Left forelimb (tissue), 1 donor: ENCODE measurements at regions not wholly inside any gene's neighbourhood (a gene's known extent, or its start where the extent isn't known, plus 50 kb on each side); places are given as distances from the start of the nearest gene placed in this dataset.

Experiments used
- DNase-seq: peaks from one replicate; pipeline ENCODE4 v3.0.0-alpha.2; 2018; ENCODE audit warnings: low spot score

GRCh38 chr13:61765940-61766666, 350.5 kb upstream of the PCDH20 start:
- DNase-seq: no peak

GRCh38 chr13:61765181-61765742, 349.6 kb upstream of the PCDH20 start:
- no peak for DNase-seq

- no peak for DNase-seq
Measured at GRCh38 chr13:61761690-61762089, 346.0 kb upstream of the PCDH20 start.

- no peak for DNase-seq
Measured at GRCh38 chr13:61760102-61760501, 344.5 kb upstream of the PCDH20 start.

DNA sequence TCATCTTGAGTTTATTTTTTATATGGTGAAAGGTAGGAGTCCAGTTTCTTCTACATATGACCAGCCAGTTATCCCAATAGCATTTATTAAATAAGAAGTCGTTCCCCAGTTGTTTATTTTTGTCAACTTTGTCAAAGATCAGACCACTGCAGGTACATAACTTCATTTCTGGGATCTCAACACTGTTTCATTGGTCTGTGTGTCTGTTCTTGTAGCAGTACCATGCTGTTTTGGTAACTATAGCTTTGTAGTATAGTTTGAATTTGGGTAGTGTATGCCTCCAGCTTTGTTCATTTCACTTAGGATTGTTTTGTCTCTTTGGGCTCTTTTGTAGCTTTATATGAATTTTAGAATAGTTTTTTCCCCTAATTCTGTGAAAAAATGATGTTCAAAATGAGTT, 340.4 kb upstream of the PCDH20 start:
- DNase-seq: no peak

DNA sequence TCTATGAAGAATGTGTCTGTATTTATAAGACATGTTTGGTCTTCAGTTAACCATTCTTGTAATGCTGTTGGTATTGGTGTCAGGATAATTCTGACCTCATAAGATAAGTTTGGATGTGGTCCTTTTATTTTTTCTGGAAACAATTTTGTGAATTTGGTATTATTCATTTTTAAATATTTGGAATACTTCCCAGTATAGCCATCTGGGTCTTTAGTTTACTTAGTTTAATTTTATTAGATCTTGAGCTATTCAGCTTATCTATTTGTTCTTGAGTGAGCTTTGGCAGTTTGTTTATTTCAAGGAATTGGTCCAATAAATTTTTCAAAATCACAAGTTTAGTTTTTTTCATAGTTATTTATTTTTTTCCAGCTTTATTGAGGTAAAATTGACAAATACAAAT, 335.4 kb upstream of the PCDH20 start:
- no peak for DNase-seq

GRCh38 chr13:61738236-61738750, 322.6 kb upstream of the PCDH20 start:
- DNase-seq: no peak

DNA sequence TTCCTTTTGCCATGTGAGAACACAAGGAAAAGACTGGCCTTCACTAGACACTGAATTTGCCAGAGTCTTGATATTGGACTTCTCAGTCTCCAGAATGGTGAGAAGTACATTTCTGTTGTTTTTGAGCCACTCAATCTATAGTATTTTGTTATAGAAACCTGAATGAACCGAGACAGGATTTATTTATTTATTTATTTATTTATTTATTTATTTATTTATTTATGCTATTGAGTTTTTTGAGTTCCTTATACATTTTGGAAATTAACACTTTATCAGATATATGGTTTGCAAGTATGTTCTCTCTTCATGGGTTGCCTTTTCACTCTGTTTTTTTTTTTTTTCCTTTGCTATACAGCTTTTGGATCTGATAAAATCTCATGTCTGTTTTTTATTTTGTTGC, 319.0 kb upstream of the PCDH20 start:
- no peak for DNase-seq

- no peak for DNase-seq
Measured at GRCh38 chr13:61728471-61728870, 312.8 kb upstream of the PCDH20 start.

DNA sequence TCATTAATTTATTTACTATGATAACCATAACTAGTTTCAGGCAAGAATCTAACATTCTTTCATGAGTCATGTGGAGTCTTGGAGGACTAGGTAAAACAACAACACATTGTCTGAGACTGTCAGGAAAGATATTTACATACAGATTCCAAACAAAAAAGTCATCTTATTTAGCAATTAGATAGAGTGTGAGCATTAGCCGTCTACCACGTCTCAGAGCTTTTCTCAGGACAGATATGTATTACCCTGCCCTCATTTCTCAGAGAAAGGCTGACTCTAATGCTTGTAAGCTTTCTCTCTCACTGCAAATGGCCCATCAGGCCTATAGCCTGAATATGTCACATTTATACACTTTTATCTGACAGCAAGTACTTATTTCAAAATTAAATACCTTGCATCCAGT, 312.1 kb upstream of the PCDH20 start:
- DNase-seq: no peak

DNA sequence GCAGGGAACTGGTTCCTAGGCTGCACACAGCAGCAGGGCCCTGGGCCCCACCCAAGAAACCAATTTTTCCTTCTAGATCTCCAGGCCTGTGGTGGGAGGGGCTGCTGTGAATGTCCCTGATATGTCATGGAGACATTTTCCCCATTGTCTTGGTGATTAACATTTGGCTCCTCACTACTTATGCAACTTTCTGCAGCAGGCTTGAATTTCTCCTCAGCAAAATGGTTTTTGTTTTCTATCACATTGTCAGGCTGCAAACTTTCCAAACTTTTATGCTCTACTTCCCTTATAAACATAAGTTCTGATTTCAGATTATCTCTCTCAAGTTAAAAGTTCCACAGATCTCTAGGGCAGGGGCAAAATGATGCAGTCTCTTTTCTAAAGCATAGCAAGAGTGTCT, 310.2 kb upstream of the PCDH20 start:
- no peak for DNase-seq

GRCh38 chr13:61722119-61722518, 306.5 kb upstream of the PCDH20 start:
- no peak for DNase-seq

- no peak for DNase-seq
Measured at GRCh38 chr13:61712621-61713020, 297.0 kb upstream of the PCDH20 start.

GRCh38 chr13:61709258-61709657, 293.6 kb upstream of the PCDH20 start:
- DNase-seq: no peak

- DNase-seq: no peak
Measured at GRCh38 chr13:61706899-61707298, 291.2 kb upstream of the PCDH20 start.

- no peak for DNase-seq
Measured at GRCh38 chr13:61700620-61701019, 285.0 kb upstream of the PCDH20 start.

GRCh38 chr13:61700181-61700580, 284.5 kb upstream of the PCDH20 start:
- no peak for DNase-seq

GRCh38 chr13:61696676-61697075, 281.0 kb upstream of the PCDH20 start:
- DNase-seq: no peak

DNA sequence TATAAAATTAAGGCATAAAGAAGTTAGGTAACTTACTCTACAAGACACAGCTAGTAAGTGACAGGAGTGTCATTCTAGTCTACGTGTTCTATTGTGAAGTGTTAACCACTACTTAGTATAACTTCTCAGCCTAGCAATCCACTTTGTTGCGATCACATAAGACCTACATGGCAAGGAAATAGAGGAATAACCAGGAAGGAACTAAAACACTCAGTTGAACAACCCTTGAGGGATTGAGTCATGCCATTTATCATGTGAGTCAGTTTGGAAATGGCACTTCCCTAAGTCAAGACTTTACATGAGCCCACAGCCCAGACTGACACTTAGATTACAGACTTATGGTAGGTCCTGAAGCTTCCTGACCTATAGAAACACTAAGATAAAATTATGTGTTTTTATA, 279.5 kb upstream of the PCDH20 start:
- no peak for DNase-seq

GRCh38 chr13:61692691-61693090, 277.0 kb upstream of the PCDH20 start:
- no peak for DNase-seq

DNA sequence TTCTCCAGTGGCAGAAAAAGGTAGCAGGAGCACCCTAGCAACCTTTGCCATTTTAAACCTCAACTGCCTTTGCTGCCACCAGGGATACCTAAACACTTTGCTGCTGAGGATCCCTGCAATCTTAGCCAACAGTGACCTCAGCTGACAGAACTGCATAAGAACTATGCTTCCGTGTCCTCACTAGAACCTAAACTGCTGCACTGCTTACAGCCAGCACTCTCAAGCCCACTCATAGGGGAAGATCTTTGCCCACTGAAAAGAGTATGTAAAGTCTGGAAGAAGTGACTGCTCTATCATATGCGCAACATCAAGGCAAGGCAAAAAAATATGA, 270.0 kb upstream of the PCDH20 start:
- no peak for DNase-seq

- DNase-seq: no peak
Measured at GRCh38 chr13:61684976-61685681, 269.5 kb upstream of the PCDH20 start.

GRCh38 chr13:61672756-61673155, 257.1 kb upstream of the PCDH20 start:
- no peak for DNase-seq
